Fibroblast of lung (primary cell): ENCODE measurements at regions not wholly inside any gene's neighbourhood (a gene's known extent, or its start where the extent isn't known, plus 50 kb on each side); places are given as distances from the start of the nearest gene placed in this dataset.

ENCODE experiments used
- DNase-seq, 2 donors: peaks; one replicate each; pipeline versions ENCODE4 v3.0.0 to v3.0.0-alpha.2; 2010; ENCODE audit warnings: low read depth in 2 of 2
- H2AFZ ChIP-seq: 2 replicates; pipeline ENCODE4 v1.5.1; 2012; ENCODE audit warnings: low read length, control low read depth, inconsistent platforms
- H3K27ac ChIP-seq: 2 replicates; pipeline ENCODE4 v1.5.1; 2011; ENCODE audit warnings: low read length, control low read depth; ENCODE audit not compliant: insufficient read depth
- H3K27me3 ChIP-seq: 2 replicates; pipeline ENCODE4 v1.5.1; 2011; ENCODE audit warnings: mild to moderate bottlenecking, low read length; ENCODE audit not compliant: control insufficient read depth, insufficient read depth
- H3K36me3 ChIP-seq: 2 replicates; pipeline ENCODE4 v1.5.1; 2011; ENCODE audit warnings: low read length; ENCODE audit not compliant: control insufficient read depth, insufficient read depth
- H3K4me1 ChIP-seq: 2 replicates; pipeline ENCODE4 v1.5.1; 2011; ENCODE audit warnings: low read length; ENCODE audit not compliant: control insufficient read depth, insufficient read depth; ENCODE audit errors: extremely low read depth
- H3K4me2 ChIP-seq: 2 replicates; pipeline ENCODE4 v1.5.1; 2011; ENCODE audit warnings: low read length, control low read depth; ENCODE audit not compliant: insufficient read depth; ENCODE audit errors: extremely low read depth
- H3K4me3 ChIP-seq, 4 experiments: fragments of 200-600 bp in 1 of 4; sonication (generic) in 1 of 4; replicated peaks in 1 of 4; 2 replicates each; pipeline ENCODE4 v1.5.1; 2011 to 2016; ENCODE audit warnings: low read length in 4 of 4, low read depth in 3 of 4, mild to moderate bottlenecking in 3 of 4, control low read depth in 2 of 4, inconsistent platforms in 1 of 4, mixed read lengths in 1 of 4; ENCODE audit not compliant: insufficient read depth in 1 of 4; ENCODE audit errors: control extremely low read depth in 1 of 4
- H3K79me2 ChIP-seq: 2 replicates; pipeline ENCODE4 v1.5.1; 2012; ENCODE audit warnings: mild to moderate bottlenecking, low read length, inconsistent platforms; ENCODE audit not compliant: control insufficient read depth, insufficient read depth
- H3K9ac ChIP-seq: 2 replicates; pipeline ENCODE4 v1.5.1; 2011; ENCODE audit warnings: mild to moderate bottlenecking, low read length, control low read depth; ENCODE audit not compliant: insufficient read depth
- H3K9me3 ChIP-seq: 2 replicates; pipeline ENCODE4 v1.5.1; 2012; ENCODE audit warnings: low read depth, low read length; ENCODE audit not compliant: control insufficient read depth, insufficient read depth
- H4K20me1 ChIP-seq: 2 replicates; pipeline ENCODE4 v1.5.1; 2011; ENCODE audit warnings: low read length; ENCODE audit not compliant: control insufficient read depth, insufficient read depth; ENCODE audit errors: extremely low read depth
- CTCF ChIP-seq, 2 donors: IDR thresholded peaks in 1 of 2; conservative IDR thresholded peaks in 1 of 2; 1 replicate in 1 of 2; 2 replicates in 1 of 2; pipeline ENCODE4 v1.5.1; 2011 to 2012; ENCODE audit warnings: low read length in 2 of 2, control low read depth in 1 of 2, inconsistent platforms in 1 of 2, low read depth in 1 of 2, mild to moderate bottlenecking in 1 of 2
- EZH2 ChIP-seq: IDR thresholded peaks from 2 replicates; pipeline ENCODE4 v1.5.1; 2012; ENCODE audit warnings: low read length, control low read depth, mild to moderate bottlenecking; ENCODE audit errors: missing control alignments

GRCh38 chr20:61025536-61025935 lies 226.5 kb upstream of the CDH4 start:
- Histone ChIP-seq H3K36me3 (no peaks in the 10 kb centered on the region), H3K79me2 (no peaks in the 10 kb centered on the region), H3K27ac (no peak overlapping the region), H2AFZ (no peak overlapping the region), H3K27me3 (no peaks in the 10 kb centered on the region), H3K4me2 (no peak overlapping the region), H3K9me3 (no peaks in the 10 kb centered on the region), H3K9ac (no peak overlapping the region), H3K4me3 (no peak overlapping the region), H3K4me1 (no peaks in the 10 kb centered on the region), H4K20me1 (no peaks in the 10 kb centered on the region)
- TF ChIP-seq EZH2 (no peak), CTCF (conservative IDR thresholded peaks at IDR 0.05 in 1 of 2, IDR thresholded peaks at IDR 0.05 in 1 of 2; ENCODE audit: low read depth in 1 of 2, low read length in 2 of 2) (no peak)
- no peak for DNase-seq

- Histone ChIP-seq H3K4me2 (no peak overlapping the region), H3K9ac (no peak overlapping the region), H2AFZ (no peak overlapping the region), H3K27ac (no peak overlapping the region), H3K27me3 (no peaks in the 10 kb centered on the region), H3K4me3 (no peak overlapping the region), H3K36me3 (no peaks in the 10 kb centered on the region), H3K79me2 (no peaks in the 10 kb centered on the region), H4K20me1 (no peaks in the 10 kb centered on the region), H3K9me3 (no peaks in the 10 kb centered on the region), H3K4me1 (no peaks in the 10 kb centered on the region)
- no peak for TF ChIP-seq CTCF (conservative IDR thresholded peaks at IDR 0.05 in 1 of 2, IDR thresholded peaks at IDR 0.05 in 1 of 2; ENCODE audit: low read depth in 1 of 2, low read length in 2 of 2)
- TF ChIP-seq EZH2, result no peak
- DNase-seq, result no peak
Observed at GRCh38 chr20:61026173-61026572, 225.9 kb upstream of the CDH4 start.

GRCh38 chr20:61026731-61027130 lies 225.3 kb upstream of the CDH4 start:
- Histone ChIP-seq H2AFZ (no peak overlapping the region), H3K4me2 (no peak overlapping the region), H3K27ac (no peak overlapping the region), H3K4me3 (no peak overlapping the region), H3K36me3 (no peaks in the 10 kb centered on the region), H3K9ac (no peak overlapping the region), H3K79me2 (no peaks in the 10 kb centered on the region), H4K20me1 (no peaks in the 10 kb centered on the region), H3K4me1 (no peaks in the 10 kb centered on the region), H3K27me3 (no peaks in the 10 kb centered on the region), H3K9me3 (no peaks in the 10 kb centered on the region)
- TF ChIP-seq EZH2 (no peak), CTCF (conservative IDR thresholded peaks at IDR 0.05 in 1 of 2, IDR thresholded peaks at IDR 0.05 in 1 of 2; ENCODE audit: low read depth in 1 of 2, low read length in 2 of 2) (no peak)
- DNase-seq, result no peak
